GM21360 (cell line): ENCODE measurements at regions not wholly inside any gene's neighbourhood (a gene's known extent, or its start where the extent isn't known, plus 50 kb on each side); places are given as distances from the start of the nearest gene placed in this dataset.
"Not testable (repeated sequence)": the region's sequence is repeated elsewhere in the genome, so short reads cannot be mapped to it uniquely, and the experiment has no call there.

Experiments
- ATAC-seq: cut with Tn5 transposase; IDR thresholded peaks from one replicate; pipeline ENCODE4 v1.9.1; 2021; ENCODE audit warnings: mild to moderate bottlenecking, moderate library complexity; ENCODE audit not compliant: unreplicated experiment

- ATAC-seq = not testable (repeated sequence)
Observed at GRCh38 chr16:33583702-33584101, 124.3 kb downstream of the TP53TG3F start.

- not testable (repeated sequence) for ATAC-seq
Observed at GRCh38 chr16:33588589-33588988, 129.2 kb downstream of the TP53TG3F start.

- ATAC-seq = not testable (repeated sequence)
Observed at GRCh38 chr16:33593344-33593743, 133.9 kb downstream of the TP53TG3F start.

GRCh38 chr16:33595074-33595473, 135.7 kb downstream of the TP53TG3F start:
- ATAC-seq = not testable (repeated sequence)

GRCh38 chr16:33601029-33601428, 141.6 kb downstream of the TP53TG3F start:
- ATAC-seq = not testable (repeated sequence)

- ATAC-seq = not testable (repeated sequence)
Observed at GRCh38 chr16:33623535-33624077, 164.2 kb downstream of the TP53TG3F start.

- not testable (repeated sequence) for ATAC-seq
Observed at GRCh38 chr16:33628895-33629294, 169.5 kb downstream of the TP53TG3F start.

- not testable (repeated sequence) for ATAC-seq
Observed at GRCh38 chr16:33631713-33632112, 172.3 kb downstream of the TP53TG3F start.

GRCh38 chr16:33634057-33634456, 174.6 kb downstream of the TP53TG3F start:
- ATAC-seq = not testable (repeated sequence)

- not testable (repeated sequence) for ATAC-seq
Observed at GRCh38 chr16:33636760-33637159, 177.3 kb downstream of the TP53TG3F start.

- not testable (repeated sequence) for ATAC-seq
Observed at GRCh38 chr16:33643270-33643669, 183.9 kb downstream of the TP53TG3F start.

- ATAC-seq = not testable (repeated sequence)
Observed at GRCh38 chr16:33643698-33644381, 184.4 kb downstream of the TP53TG3F start.

- not testable (repeated sequence) for ATAC-seq
Observed at GRCh38 chr16:33646386-33646785, 187.0 kb downstream of the TP53TG3F start.

- ATAC-seq = not testable (repeated sequence)
Observed at GRCh38 chr16:33655756-33656155, 196.3 kb downstream of the TP53TG3F start.

GRCh38 chr16:33656394-33656793, 197.0 kb downstream of the TP53TG3F start:
- ATAC-seq = peak; percentile 85

- not testable (repeated sequence) for ATAC-seq
Observed at GRCh38 chr16:33657717-33658116, 198.3 kb downstream of the TP53TG3F start.

- not testable (repeated sequence) for ATAC-seq
Observed at GRCh38 chr16:33680791-33681190, 221.4 kb downstream of the TP53TG3F start.

- ATAC-seq = not testable (repeated sequence)
Observed at GRCh38 chr16:33700320-33700719, 240.9 kb downstream of the TP53TG3F start.

GRCh38 chr16:33706845-33707590, 247.6 kb downstream of the TP53TG3F start:
- ATAC-seq = not testable (repeated sequence)

GRCh38 chr16:33707591-33707934, 248.2 kb downstream of the TP53TG3F start:
- ATAC-seq = not testable (repeated sequence)

- ATAC-seq = not testable (repeated sequence)
Observed at GRCh38 chr16:33709856-33710695, 250.7 kb downstream of the TP53TG3F start.
